CD4-positive, alpha-beta T cell (primary cell): ENCODE measurements at regions not wholly inside any gene's neighbourhood (a gene's known extent, or its start where the extent isn't known, plus 50 kb on each side); places are given as distances from the start of the nearest gene placed in this dataset.

Source experiments
- ATAC-seq: fragments of 200-7000 bp; cut with Tn5 transposase; one replicate; pipeline ENCODE4 v1.10.0; 2022; ENCODE audit warnings: mild to moderate bottlenecking; ENCODE audit not compliant: poor library complexity
- CTCF ChIA-PET: fragments of 350-600 bp; sonication (Branson Sonifier 250); formaldehyde crosslinking; loops from one replicate; lab custom pipeline; 2021; ENCODE audit warnings: antibody characterized with exemption, inconsistent platforms; lab: Charles Lee
- POLR2A ChIA-PET: fragments of 350-600 bp; sonication (Branson Sonifier 250); formaldehyde crosslinking; loops from one replicate; lab custom pipeline; 2021; ENCODE audit warnings: antibody characterized with exemption, inconsistent platforms; lab: Charles Lee
- DNase-seq, 14 experiments: peaks; one replicate each; pipeline ENCODE4 v3.0.0-alpha.2; 2013 to 2020; ENCODE audit warnings: mixed read lengths in 2 of 14
- H3K27ac ChIP-seq, 2 donors: one replicate each; pipeline versions ENCODE4 v1.5.1 to v1.7.0; 2013; ENCODE audit warnings: low read length in 2 of 2, low read depth in 1 of 2, mild to moderate bottlenecking in 1 of 2
- H3K27me3 ChIP-seq, 2 experiments: 1 replicate in 1 of 2; 2 replicates in 1 of 2; pipeline versions ENCODE4 v1.6.1 to v1.7.0; 2013; ENCODE audit warnings: low read length in 2 of 2, control low read depth in 1 of 2, mild to moderate bottlenecking in 1 of 2, moderate library complexity in 1 of 2; ENCODE audit not compliant: insufficient read depth in 2 of 2, control insufficient read depth in 1 of 2
- H3K36me3 ChIP-seq: one replicate; pipeline ENCODE4 v1.6.1; 2013; ENCODE audit warnings: low read length, control low read depth; ENCODE audit not compliant: insufficient read depth
- H3K4me1 ChIP-seq: one replicate; pipeline ENCODE4 v1.6.1; 2013; ENCODE audit warnings: low read length, control low read depth; ENCODE audit not compliant: insufficient read depth
- H3K4me3 ChIP-seq: one replicate; pipeline ENCODE4 v1.5.1; 2013; ENCODE audit warnings: mild to moderate bottlenecking, low read length, moderate library complexity
- H3K9me3 ChIP-seq, 2 experiments: 1 replicate in 1 of 2; 2 replicates in 1 of 2; pipeline versions ENCODE4 v1.6.1 to v1.7.0; 2013; ENCODE audit warnings: low read length in 2 of 2, mild to moderate bottlenecking in 2 of 2, control low read depth in 1 of 2, moderate library complexity in 1 of 2; ENCODE audit not compliant: control insufficient read depth in 1 of 2, insufficient read depth in 1 of 2
- H3K27ac Mint-ChIP-seq: one replicate; pipeline ENCODE4 v1.8.0; 2020; ENCODE audit warnings: mixed read lengths
- H3K27me3 Mint-ChIP-seq: one replicate; pipeline ENCODE4 v1.8.0; 2021; ENCODE audit warnings: mixed read lengths
- H3K36me3 Mint-ChIP-seq: one replicate; pipeline ENCODE4 v1.8.0; 2021; ENCODE audit warnings: low read depth, mixed read lengths
- H3K4me1 Mint-ChIP-seq: one replicate; pipeline ENCODE4 v1.8.0; 2021; ENCODE audit warnings: low read depth, mixed read lengths
- H3K4me3 Mint-ChIP-seq: one replicate; pipeline ENCODE4 v1.8.0; 2020; ENCODE audit warnings: mild to moderate bottlenecking, mixed read lengths
- H3K9me3 Mint-ChIP-seq: one replicate; pipeline ENCODE4 v1.8.0; 2020; ENCODE audit warnings: mixed read lengths
- intact Hi-C, 2 experiments: fragments of 100-400 bp; cut with DNase I in 1 of 2; cut with micrococcal nuclease in 1 of 2; formaldehyde crosslinking; loops; one replicate each; pipeline versions ENCODE4 v1.15.1 to v1.9.0; 2023 to 2025; cut with DNase I, micrococcal nuclease
- TF ChIP-seq, protein P1 (sequence below): fragments of 200-600 bp; IDR thresholded peaks from one replicate; pipeline ENCODE4 v1.8.0; 2022; ENCODE audit warnings: antibody characterized with exemption, mild to moderate bottlenecking

DNA sequence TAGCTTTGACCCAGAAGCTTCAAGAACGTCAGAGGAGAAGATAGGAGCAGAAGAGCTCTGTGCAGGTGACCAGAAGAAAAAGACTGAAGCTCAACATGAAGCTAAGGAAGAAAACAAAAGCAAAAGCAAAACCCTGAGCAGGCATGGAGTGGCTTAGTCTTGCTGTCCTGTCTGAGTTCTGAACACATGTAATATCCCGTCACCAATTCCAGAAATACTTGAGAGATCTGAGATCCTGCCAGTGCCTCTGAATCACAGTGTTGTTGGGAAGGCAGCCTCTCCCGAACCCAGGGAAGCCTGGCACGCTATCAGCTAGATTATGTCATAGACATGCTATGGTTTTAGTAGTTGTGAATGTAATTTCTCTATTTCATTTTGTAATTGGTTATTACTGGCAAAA, 235.7 kb downstream of the ICE1 start:
- ATAC-seq (no peak), DNase-seq (no peak)
- H3K9me3 ChIP-seq, result no peaks in the 10 kb centered on the region
- H3K27me3 ChIP-seq, result peaks cover 0 to 4% of the 10 kb centered on the region in 2 experiments
- Mint-ChIP-seq H3K36me3 (no peaks in the 10 kb centered on the region), H3K27ac (no peak overlapping the region), H3K27me3 (peaks cover 17% of the 10 kb centered on the region), H3K9me3 (no peaks in the 10 kb centered on the region), H3K4me1 (no peaks in the 10 kb centered on the region), H3K4me3 (no peak overlapping the region)
- ChIA-PET CTCF (no interaction called here), POLR2A (no interaction called here)
- intact Hi-C loops, result no loop called here
- TF ChIP-seq, protein P1, sequence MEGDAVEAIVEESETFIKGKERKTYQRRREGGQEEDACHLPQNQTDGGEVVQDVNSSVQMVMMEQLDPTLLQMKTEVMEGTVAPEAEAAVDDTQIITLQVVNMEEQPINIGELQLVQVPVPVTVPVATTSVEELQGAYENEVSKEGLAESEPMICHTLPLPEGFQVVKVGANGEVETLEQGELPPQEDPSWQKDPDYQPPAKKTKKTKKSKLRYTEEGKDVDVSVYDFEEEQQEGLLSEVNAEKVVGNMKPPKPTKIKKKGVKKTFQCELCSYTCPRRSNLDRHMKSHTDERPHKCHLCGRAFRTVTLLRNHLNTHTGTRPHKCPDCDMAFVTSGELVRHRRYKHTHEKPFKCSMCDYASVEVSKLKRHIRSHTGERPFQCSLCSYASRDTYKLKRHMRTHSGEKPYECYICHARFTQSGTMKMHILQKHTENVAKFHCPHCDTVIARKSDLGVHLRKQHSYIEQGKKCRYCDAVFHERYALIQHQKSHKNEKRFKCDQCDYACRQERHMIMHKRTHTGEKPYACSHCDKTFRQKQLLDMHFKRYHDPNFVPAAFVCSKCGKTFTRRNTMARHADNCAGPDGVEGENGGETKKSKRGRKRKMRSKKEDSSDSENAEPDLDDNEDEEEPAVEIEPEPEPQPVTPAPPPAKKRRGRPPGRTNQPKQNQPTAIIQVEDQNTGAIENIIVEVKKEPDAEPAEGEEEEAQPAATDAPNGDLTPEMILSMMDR, result no peak
- no peak overlapping the region for H3K27ac ChIP-seq
- H3K4me3 ChIP-seq, result no peak overlapping the region
- no peaks in the 10 kb centered on the region for H3K36me3 ChIP-seq
- no peaks in the 10 kb centered on the region for H3K4me1 ChIP-seq

DNA sequence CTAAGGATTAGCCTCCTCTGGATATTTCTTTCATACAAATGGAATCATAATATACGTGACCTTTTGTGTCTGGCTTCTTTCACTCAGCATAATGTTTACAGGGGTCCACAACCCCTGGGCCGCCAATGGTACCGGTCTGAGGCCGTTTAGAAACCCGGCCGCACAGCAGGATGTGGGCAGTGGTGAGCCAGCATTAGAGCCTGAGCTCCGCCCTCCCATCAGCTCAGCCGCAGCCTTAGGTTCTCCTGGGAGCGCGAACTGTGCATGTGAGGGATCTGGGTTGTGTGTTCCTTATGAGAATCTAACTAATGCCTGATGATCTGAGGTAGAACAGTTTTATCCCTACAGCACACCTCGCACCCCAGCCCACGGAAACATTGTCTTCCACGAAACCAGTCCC, 229.7 kb downstream of the ICE1 start:
- Mint-ChIP-seq H3K9me3 (peaks cover 5% of the 10 kb centered on the region), H3K27me3 (peaks cover 10% of the 10 kb centered on the region), H3K4me1 (no peaks in the 10 kb centered on the region), H3K4me3 (no peak overlapping the region), H3K36me3 (no peaks in the 10 kb centered on the region), H3K27ac (no peak overlapping the region)
- ChIA-PET POLR2A (no interaction called here), CTCF (no interaction called here)
- TF ChIP-seq, protein P1, result no peak
- Histone ChIP-seq H3K36me3 (no peaks in the 10 kb centered on the region), H3K27ac (no peak overlapping the region), H3K4me1 (no peaks in the 10 kb centered on the region), H3K9me3 (peaks cover 0 to 9% of the 10 kb centered on the region in 2 experiments), H3K27me3 (peaks cover 0 to 4% of the 10 kb centered on the region in 2 experiments), H3K4me3 (no peak overlapping the region)
- no peak for DNase-seq
- no peak for ATAC-seq
- intact Hi-C loops, result no loop called here

DNA sequence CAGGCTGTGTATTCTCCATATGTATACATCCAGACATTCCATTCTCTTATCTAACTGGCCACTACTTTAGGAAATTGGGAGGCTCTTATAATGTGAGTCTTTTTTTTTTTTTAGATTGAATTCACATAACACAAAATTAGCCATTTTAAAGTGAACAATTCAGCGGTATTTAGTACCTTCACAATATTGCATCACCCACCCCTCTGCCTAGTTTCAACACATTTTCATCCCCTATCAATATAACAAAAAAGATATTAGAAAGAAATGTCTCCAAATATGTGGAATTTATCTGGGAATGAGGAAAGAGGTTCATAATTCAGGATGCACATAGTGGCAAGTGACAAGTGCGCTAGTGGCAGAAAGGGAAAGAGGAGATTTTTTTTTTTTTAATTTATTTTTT, 228.5 kb downstream of the ICE1 start:
- H3K9me3 ChIP-seq, result peaks cover 0 to 9% of the 10 kb centered on the region in 2 experiments
- H3K4me1 Mint-ChIP-seq, result no peaks in the 10 kb centered on the region
- H3K4me3 ChIP-seq, result no peak overlapping the region
- ChIA-PET CTCF (no interaction called here), POLR2A (no interaction called here)
- H3K27ac Mint-ChIP-seq, result no peak overlapping the region
- ATAC-seq (no peak), DNase-seq (no peak)
- H3K27me3 Mint-ChIP-seq, result peaks cover 7% of the 10 kb centered on the region
- intact Hi-C loops, result no loop called here
- peaks cover 5% of the 10 kb centered on the region for H3K9me3 Mint-ChIP-seq
- no peaks in the 10 kb centered on the region for H3K4me1 ChIP-seq
- TF ChIP-seq, protein P1, result no peak
- H3K4me3 Mint-ChIP-seq, result no peak overlapping the region
- no peaks in the 10 kb centered on the region for H3K27me3 ChIP-seq
- H3K36me3 ChIP-seq, result no peaks in the 10 kb centered on the region
- H3K27ac ChIP-seq, result no peak overlapping the region
- no peaks in the 10 kb centered on the region for H3K36me3 Mint-ChIP-seq
